OCI-LY3 (cell line): ENCODE measurements at regions not wholly inside any gene's neighbourhood (a gene's known extent, or its start where the extent isn't known, plus 50 kb on each side); places are given as distances from the start of the nearest gene placed in this dataset.

Experiments used
- CTCF ChIP-seq: fragments of 200-600, 300-600 bp; sonication (generic); IDR thresholded peaks from 2 replicates; pipeline ENCODE4 v1.5.1; 2014; ENCODE audit warnings: antibody characterized with exemption, low read length, low read depth
- EZH2phosphoT487 ChIP-seq: fragments of 200-600 bp; shearing (Covaris generic); IDR thresholded peaks from 2 replicates; pipeline ENCODE4 v1.6.1; 2018; ENCODE audit warnings: antibody characterized with exemption, mixed run types, low read depth

GRCh38 chr6:74145931-74146330 lies 449.9 kb downstream of the CD109 start:
- TF ChIP-seq CTCF (no peak), EZH2phosphoT487 (no peak)
